IMR-90 (cell line): ENCODE measurements at regions not wholly inside any gene's neighbourhood (a gene's known extent, or its start where the extent isn't known, plus 50 kb on each side); places are given as distances from the start of the nearest gene placed in this dataset.

Experiments
- ATAC-seq: fragments of 200-7000 bp; cut with Tn5 transposase; 2 replicates; pipeline ENCODE4 v1.9.1; 2020; ENCODE audit warnings: low read depth, mild to moderate bottlenecking, moderate library complexity
- BruUV-seq: library from RNA; stranded (reverse); fragments of 400-500 nt; replicated peaks from 2 replicates; lab custom pipeline; 2021; lab: Mats Ljungman, UMichigan
- CTCF ChIA-PET: fragments of 300-600 bp; formaldehyde crosslinking; extraction: SDS; loops from one replicate; lab custom pipeline; 2021; ENCODE audit warnings: antibody characterized with exemption; lab: Yijun Ruan, JAX
- POLR2A ChIA-PET: fragments of 300-600 bp; sonication (Branson Sonifier 250); formaldehyde crosslinking; loops from one replicate; lab custom pipeline; 2022; ENCODE audit warnings: antibody characterized with exemption; ENCODE audit not compliant: unreplicated experiment; lab: Charles Lee
- DNase-seq: peaks from one replicate; pipeline ENCODE4 v3.0.0; 2013
- H2AFZ ChIP-seq: replicated peaks from 2 replicates; pipeline ENCODE3; 2013; ENCODE audit warnings: low read length, mild to moderate bottlenecking; ENCODE audit not compliant: poor library complexity
- H2AK5ac ChIP-seq: 2 replicates; pipeline ENCODE4 v1.6.1; 2013; ENCODE audit warnings: low read depth, low read length, inconsistent platforms
- H2AK9ac ChIP-seq: replicated peaks from 2 replicates; pipeline ENCODE3; 2013; ENCODE audit warnings: mild to moderate bottlenecking, low read depth, low read length, moderate library complexity; ENCODE audit not compliant: poor library complexity
- H2BK120ac ChIP-seq: 2 replicates; pipeline ENCODE4 v1.6.1; 2013; ENCODE audit warnings: low read depth, low read length, inconsistent platforms
- H2BK15ac ChIP-seq: 3 replicates; pipeline ENCODE4 v1.6.1; 2013; ENCODE audit warnings: low read depth, low read length, inconsistent platforms
- H2BK20ac ChIP-seq: 2 replicates; pipeline ENCODE4 v1.6.1; 2013; ENCODE audit warnings: low read depth, mild to moderate bottlenecking, inconsistent platforms, low read length, moderate library complexity
- H2BK5ac ChIP-seq: 2 replicates; pipeline ENCODE4 v1.6.1; 2013; ENCODE audit warnings: mild to moderate bottlenecking, low read depth, low read length, inconsistent platforms; ENCODE audit not compliant: poor library complexity, severe bottlenecking
- H3K14ac ChIP-seq: replicated peaks from 2 replicates; pipeline ENCODE4 v1.6.1; 2013; ENCODE audit warnings: low read depth, low read length, inconsistent platforms
- H3K18ac ChIP-seq: 2 replicates; pipeline ENCODE4 v1.6.1; 2013; ENCODE audit warnings: low read depth, low read length, control low read depth
- H3K23ac ChIP-seq: 2 replicates; pipeline ENCODE4 v1.6.1; 2013; ENCODE audit warnings: low read depth, low read length, inconsistent platforms
- H3K27ac ChIP-seq: 2 replicates; pipeline ENCODE4 v1.5.1; 2013; ENCODE audit warnings: mild to moderate bottlenecking, control low read depth, low read length; ENCODE audit not compliant: insufficient read depth
- H3K27me3 ChIP-seq: 2 replicates; pipeline ENCODE4 v1.6.1; 2013; ENCODE audit warnings: low read length; ENCODE audit not compliant: control insufficient read depth, insufficient read depth
- H3K36me3 ChIP-seq: 2 replicates; pipeline ENCODE4 v1.6.1; 2013; ENCODE audit warnings: low read length, mixed read lengths; ENCODE audit not compliant: control insufficient read depth, insufficient read depth
- H3K4ac ChIP-seq: 2 replicates; pipeline ENCODE4 v1.6.1; 2013; ENCODE audit warnings: low read depth, low read length, inconsistent platforms
- H3K4me1 ChIP-seq: 2 replicates; pipeline ENCODE4 v1.6.1; 2013; ENCODE audit warnings: low read length, mixed read lengths; ENCODE audit not compliant: control insufficient read depth, insufficient read depth
- H3K4me2 ChIP-seq: 2 replicates; pipeline ENCODE4 v1.6.1; 2013; ENCODE audit warnings: low read depth, mild to moderate bottlenecking, control low read depth, low read length, moderate library complexity
- H3K4me3 ChIP-seq: 2 replicates; pipeline ENCODE4 v1.5.1; 2013; ENCODE audit warnings: low read depth, mild to moderate bottlenecking, control low read depth, low read length, moderate library complexity; ENCODE audit not compliant: insufficient read depth
- H3K56ac ChIP-seq: 2 replicates; pipeline ENCODE4 v1.6.1; 2013; ENCODE audit warnings: low read length, inconsistent platforms; ENCODE audit not compliant: insufficient read depth; ENCODE audit errors: extremely low read depth
- H3K79me1 ChIP-seq, 2 experiments: 2 replicates each; pipeline ENCODE4 v1.6.1; 2013; ENCODE audit warnings: low read length in 2 of 2, inconsistent platforms in 1 of 2, low read depth in 1 of 2
- H3K9ac ChIP-seq: 2 replicates; pipeline ENCODE4 v1.6.1; 2013; ENCODE audit warnings: low read depth, low read length, control low read depth
- H3K9me1 ChIP-seq: 2 replicates; pipeline ENCODE4 v1.6.1; 2013; ENCODE audit warnings: low read length, inconsistent platforms; ENCODE audit not compliant: insufficient read depth
- H3K9me3 ChIP-seq: 2 replicates; pipeline ENCODE4 v1.6.1; 2013; ENCODE audit warnings: low read length; ENCODE audit not compliant: control insufficient read depth, insufficient read depth
- H4K20me1 ChIP-seq: 2 replicates; pipeline ENCODE4 v1.6.1; 2013; ENCODE audit warnings: low read length, inconsistent platforms; ENCODE audit not compliant: insufficient read depth
- H4K5ac ChIP-seq: 2 replicates; pipeline ENCODE4 v1.6.1; 2013; ENCODE audit warnings: mild to moderate bottlenecking, low read depth, low read length, control low read depth
- H4K8ac ChIP-seq, 2 experiments: 2 replicates each; pipeline ENCODE4 v1.6.1; 2013; ENCODE audit warnings: low read depth in 2 of 2, low read length in 2 of 2, control low read depth in 1 of 2, inconsistent platforms in 1 of 2
- H4K91ac ChIP-seq: 2 replicates; pipeline ENCODE4 v1.6.1; 2013; ENCODE audit warnings: low read depth, low read length, inconsistent platforms; ENCODE audit not compliant: insufficient read depth
- BHLHE40 ChIP-seq: fragments of 150-350 bp; IDR thresholded peaks from 2 replicates; pipeline ENCODE4 v1.6.1; 2016; ENCODE audit warnings: mild to moderate bottlenecking, low read depth, low read length
- CTCF ChIP-seq: conservative IDR thresholded peaks from 2 replicates; pipeline ENCODE4 v1.5.1; 2012; ENCODE audit warnings: mild to moderate bottlenecking, low read depth, low read length, improper control_type of control experiment
- ELK1 ChIP-seq: fragments of 150-350 bp; IDR thresholded peaks from 2 replicates; pipeline ENCODE4 v1.6.1; 2016; ENCODE audit warnings: low read depth, mild to moderate bottlenecking, low read length, moderate library complexity, borderline replicate concordance
- WGBS, 2 experiments: methylation state at CpG; one replicate each; pipeline versions ENCODE4 v1.1.5 to v1.1.7; 2013; ENCODE audit warnings: missing lambda C conversion rate in 2 of 2; ENCODE audit not compliant: insufficient read length in 1 of 2; ENCODE audit errors: extremely low coverage in 2 of 2; 5-methylcytosine and 5-hydroxymethylcytosine counted together
- dilution Hi-C: fragments of 300-500 bp; cut with HindIII; formaldehyde crosslinking; loops from one replicate; pipeline ENCODE4 v1.14.3; 2018; ENCODE audit warnings: low sequenced_read_pairs; ENCODE audit not compliant: unreplicated experiment
- in situ Hi-C: fragments of 300-500 bp; cut with MboI; formaldehyde crosslinking; loops from 3 replicates; pipeline ENCODE4 v1.14.3; 2019; ENCODE audit warnings: low sequenced_read_pairs, inconsistent platforms, mixed read lengths
- intact Hi-C: fragments of 100-400 bp; cut with micrococcal nuclease; formaldehyde crosslinking; loops from 2 replicates; pipeline ENCODE4 v1.10.0; 2022

GRCh38 chr17:69762359-69762758 is 312.7 kb upstream of the KCNJ16 start:
- peak overlapping the region; percentile 78 for H2BK15ac ChIP-seq
- H3K36me3 ChIP-seq, result no peaks in the 10 kb centered on the region
- no peaks in the 10 kb centered on the region for H3K9me3 ChIP-seq
- no peak overlapping the region for H2AK9ac ChIP-seq
- DNase-seq (no peak), ATAC-seq (no peak)
- no TSS peak for BruUV-seq
- dilution Hi-C loops, result no loop called here
- ChIA-PET POLR2A (interaction anchor here (1.0 kb wide), 1 partner anchor 27 kb away, joined by 3 read pairs; no protein-coding TSS in a partner anchor), CTCF (interaction anchor here (1.0 to 2.4 kb wide), 3 partner anchors 123 to 155 kb away, joined by 3 to 9 read pairs (median 3); no protein-coding TSS in a partner anchor)
- peak overlapping the region; percentile 92 for H2BK120ac ChIP-seq
- peak overlapping the region; percentile 98 for H3K27ac ChIP-seq
- H3K4me3 ChIP-seq, result no peak overlapping the region
- H4K8ac ChIP-seq, result peak overlapping the region; percentile 78 to 88
- H3K18ac ChIP-seq, result peak overlapping the region; percentile 100
- H3K23ac ChIP-seq, result peak overlapping the region; percentile 75; the same call in 1 of the 2 replicates
- in situ Hi-C loops, result no loop called here
- peaks cover 2% of the 10 kb centered on the region; the same call in 1 of the 2 replicates for H3K9me1 ChIP-seq
- TF ChIP-seq BHLHE40, result no peak
- no peak for TF ChIP-seq ELK1
- TF ChIP-seq CTCF, result no peak
- peak overlapping the region; percentile 76 for H2AK5ac ChIP-seq
- peak overlapping the region; percentile 89 for H4K91ac ChIP-seq
- peak overlapping the region; percentile 90 for H3K56ac ChIP-seq
- H3K4me2 ChIP-seq, result peak overlapping the region; percentile 37; the same call in 1 of the 2 replicates
- H4K20me1 ChIP-seq, result no peaks in the 10 kb centered on the region
- H3K4me1 ChIP-seq, result peaks cover 20% of the 10 kb centered on the region
- H2AFZ ChIP-seq, result no peak overlapping the region
- H2BK20ac ChIP-seq, result peak overlapping the region; percentile 95
- no peaks in the 10 kb centered on the region for H3K79me1 ChIP-seq
- H3K14ac ChIP-seq, result peak overlapping the region; percentile 89
- 0% methylated on average over 1 of the region's 1 CpG; no CpG with 5 or more reads in 1 of the 2 experiments for WGBS, 2 experiments
- intact Hi-C loops, result loop anchor here (1.0 to 5.0 kb wide), 9 partner anchors 107 to 406 kb away; no protein-coding TSS in a partner anchor
- H2BK5ac ChIP-seq, result peak overlapping the region; percentile 99
- H3K27me3 ChIP-seq, result no peaks in the 10 kb centered on the region
- H3K9ac ChIP-seq, result peak overlapping the region; percentile 28; the same call in 1 of the 2 replicates
- peak overlapping the region; percentile 71 for H3K4ac ChIP-seq
- peak overlapping the region; percentile 80 for H4K5ac ChIP-seq
